AG10803 (cell line): ENCODE measurements at regions not wholly inside any gene's neighbourhood (a gene's known extent, or its start where the extent isn't known, plus 50 kb on each side); places are given as distances from the start of the nearest gene placed in this dataset.
"Not testable (repeated sequence)": the region's sequence is repeated elsewhere in the genome, so short reads cannot be mapped to it uniquely, and the experiment has no call there.

ENCODE experiments used
- DNase-seq: peaks from one replicate; pipeline ENCODE4 v3.0.0; 2010; ENCODE audit warnings: low read depth
- H3K4me3 ChIP-seq: 2 replicates; pipeline ENCODE4 v1.5.1; 2011; ENCODE audit warnings: mild to moderate bottlenecking, low read length, control low read depth
- TF ChIP-seq, protein P1 (sequence below): conservative IDR thresholded peaks from 2 replicates; pipeline ENCODE4 v1.5.1; 2011; ENCODE audit warnings: mild to moderate bottlenecking, low read length, control low read depth, inconsistent platforms

DNA sequence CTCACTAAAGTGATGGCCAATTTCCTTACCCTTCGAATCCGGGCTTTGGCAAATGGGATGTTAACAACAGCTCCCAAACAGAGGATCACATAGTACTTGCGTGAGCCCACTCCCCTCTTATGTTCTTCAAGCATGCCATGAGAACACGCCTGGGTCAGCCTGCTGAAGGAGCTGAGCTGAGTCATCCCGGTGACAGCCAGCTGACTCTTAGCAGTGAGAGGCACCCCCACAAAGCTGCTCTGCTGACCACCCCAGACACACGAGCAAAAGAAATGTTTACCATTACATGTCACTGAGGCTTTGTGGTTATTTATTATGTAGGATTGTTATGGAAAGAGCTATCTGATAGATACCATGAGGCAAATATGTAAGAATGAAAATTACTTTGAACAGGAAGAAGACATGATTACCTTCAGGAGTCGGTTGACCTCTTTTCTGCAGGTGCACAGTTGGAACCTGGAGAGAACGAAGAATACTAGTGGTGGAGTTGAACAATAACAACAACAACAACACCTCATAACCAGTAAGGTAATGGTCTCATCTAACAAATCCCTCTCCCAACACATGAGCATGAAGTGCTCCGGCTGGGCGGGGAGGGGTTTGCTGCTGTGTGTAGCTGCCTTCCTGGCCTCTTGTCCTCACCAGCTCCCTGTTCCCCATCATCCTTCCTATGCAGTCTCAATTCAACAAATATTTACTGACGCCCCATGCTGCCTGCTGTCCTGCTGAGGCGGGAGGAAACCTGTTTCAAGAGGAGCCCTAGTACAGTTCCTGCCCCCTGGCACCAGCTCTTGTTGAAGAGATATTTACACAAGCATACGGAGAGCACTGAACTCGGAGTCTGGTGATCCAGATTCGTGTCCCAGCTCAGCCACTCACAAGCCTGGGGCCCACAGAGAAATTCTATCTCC is 69.4 kb upstream of the LHFPL2 start:
- TF ChIP-seq, protein P1, sequence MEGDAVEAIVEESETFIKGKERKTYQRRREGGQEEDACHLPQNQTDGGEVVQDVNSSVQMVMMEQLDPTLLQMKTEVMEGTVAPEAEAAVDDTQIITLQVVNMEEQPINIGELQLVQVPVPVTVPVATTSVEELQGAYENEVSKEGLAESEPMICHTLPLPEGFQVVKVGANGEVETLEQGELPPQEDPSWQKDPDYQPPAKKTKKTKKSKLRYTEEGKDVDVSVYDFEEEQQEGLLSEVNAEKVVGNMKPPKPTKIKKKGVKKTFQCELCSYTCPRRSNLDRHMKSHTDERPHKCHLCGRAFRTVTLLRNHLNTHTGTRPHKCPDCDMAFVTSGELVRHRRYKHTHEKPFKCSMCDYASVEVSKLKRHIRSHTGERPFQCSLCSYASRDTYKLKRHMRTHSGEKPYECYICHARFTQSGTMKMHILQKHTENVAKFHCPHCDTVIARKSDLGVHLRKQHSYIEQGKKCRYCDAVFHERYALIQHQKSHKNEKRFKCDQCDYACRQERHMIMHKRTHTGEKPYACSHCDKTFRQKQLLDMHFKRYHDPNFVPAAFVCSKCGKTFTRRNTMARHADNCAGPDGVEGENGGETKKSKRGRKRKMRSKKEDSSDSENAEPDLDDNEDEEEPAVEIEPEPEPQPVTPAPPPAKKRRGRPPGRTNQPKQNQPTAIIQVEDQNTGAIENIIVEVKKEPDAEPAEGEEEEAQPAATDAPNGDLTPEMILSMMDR = no peak
- no peak for DNase-seq
- no peak overlapping the region for H3K4me3 ChIP-seq

DNA sequence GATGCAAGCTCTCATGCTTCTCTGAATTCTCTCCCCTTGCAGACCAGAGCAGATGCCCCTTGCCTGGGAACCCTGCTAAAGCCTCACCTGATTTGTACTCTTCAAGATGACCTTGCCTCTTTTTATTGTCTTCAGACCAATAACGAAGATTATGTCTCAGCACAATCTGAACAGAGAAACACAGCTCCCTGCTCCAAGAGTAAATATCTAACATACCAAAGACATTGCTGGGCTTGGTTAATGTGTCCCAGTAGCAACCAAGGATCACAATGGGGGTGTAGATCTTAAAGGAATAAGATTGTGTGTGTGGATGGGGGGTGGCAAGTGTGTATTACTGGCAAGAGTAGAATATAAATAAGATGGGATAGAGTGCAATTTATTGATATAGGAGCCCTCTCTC is 67.6 kb upstream of the LHFPL2 start:
- peak; percentile 76 for DNase-seq
- TF ChIP-seq, protein P1 = no peak
- H3K4me3 ChIP-seq = no peak overlapping the region

DNA sequence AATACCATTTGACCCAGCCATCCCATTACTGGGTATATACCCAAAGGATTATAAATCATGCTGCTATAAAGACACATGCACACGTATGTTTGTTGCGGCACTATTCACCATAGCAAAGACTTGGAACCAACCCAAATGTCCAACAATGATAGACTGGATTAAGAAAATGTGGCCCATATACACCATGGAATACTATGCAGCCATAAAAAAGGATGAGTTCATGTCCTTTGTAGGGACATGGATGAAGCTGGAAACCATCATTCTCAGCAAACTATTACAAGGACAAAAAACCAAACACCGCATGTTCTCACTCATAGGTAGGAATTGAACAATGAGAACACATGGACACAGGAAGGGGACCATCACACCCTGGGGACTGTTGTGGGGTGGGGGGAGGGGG is 66.8 kb upstream of the LHFPL2 start:
- H3K4me3 ChIP-seq, DNase-seq: not testable (repeated sequence)

DNA sequence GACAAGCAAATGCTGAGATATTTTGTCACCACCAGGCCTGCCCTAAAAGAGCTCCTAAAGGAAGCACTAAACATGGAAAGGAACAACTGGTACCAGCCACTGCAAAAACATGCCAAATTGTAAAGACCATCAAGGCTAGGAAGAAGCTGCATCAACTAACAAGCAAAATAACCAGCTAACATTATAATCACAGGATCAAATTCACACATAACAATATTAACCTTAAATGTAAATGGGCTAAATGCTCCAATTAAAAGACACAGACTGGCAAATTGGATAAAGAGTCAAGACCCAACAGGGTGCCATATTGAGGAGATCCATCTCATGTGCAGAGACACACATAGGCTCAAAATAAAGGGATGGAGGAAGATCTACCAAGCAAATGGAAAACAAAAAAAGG is 63.1 kb upstream of the LHFPL2 start:
- not testable (repeated sequence) for DNase-seq, H3K4me3 ChIP-seq

DNA sequence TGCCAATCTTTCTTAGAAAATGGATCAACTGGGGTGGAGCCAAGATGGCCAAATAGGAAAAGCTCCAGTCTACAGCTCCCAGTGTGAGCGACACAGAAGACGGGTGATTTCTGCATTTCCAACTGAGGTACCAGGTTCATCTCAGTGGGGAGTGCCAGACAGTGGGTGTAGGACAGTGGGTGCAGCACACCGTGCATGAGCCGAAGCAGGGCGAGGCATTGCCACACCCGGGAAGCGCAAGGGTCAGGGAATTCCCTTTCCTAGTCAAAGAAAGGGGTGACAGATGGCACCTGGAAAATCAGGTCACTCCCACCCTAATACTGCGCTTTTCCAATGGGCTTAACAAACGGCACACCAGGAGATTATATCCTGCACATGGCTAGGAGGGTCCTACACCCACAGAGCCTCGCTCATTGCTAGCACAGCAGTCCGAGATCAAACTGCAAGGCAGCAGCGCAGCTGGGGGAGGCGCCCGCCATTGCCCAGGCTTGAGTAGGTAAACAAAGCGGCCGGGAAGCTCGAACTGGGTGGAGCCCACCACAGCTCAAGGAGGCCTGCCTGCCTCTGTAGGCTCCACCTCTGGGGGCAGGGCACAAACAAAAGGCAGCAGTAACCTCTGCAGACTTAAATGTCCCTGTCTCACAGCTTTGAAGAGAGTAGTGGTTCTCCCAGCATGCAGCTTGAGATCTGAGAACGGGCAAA is 61.3 kb upstream of the LHFPL2 start:
- not testable (repeated sequence) for H3K4me3 ChIP-seq, DNase-seq

DNA sequence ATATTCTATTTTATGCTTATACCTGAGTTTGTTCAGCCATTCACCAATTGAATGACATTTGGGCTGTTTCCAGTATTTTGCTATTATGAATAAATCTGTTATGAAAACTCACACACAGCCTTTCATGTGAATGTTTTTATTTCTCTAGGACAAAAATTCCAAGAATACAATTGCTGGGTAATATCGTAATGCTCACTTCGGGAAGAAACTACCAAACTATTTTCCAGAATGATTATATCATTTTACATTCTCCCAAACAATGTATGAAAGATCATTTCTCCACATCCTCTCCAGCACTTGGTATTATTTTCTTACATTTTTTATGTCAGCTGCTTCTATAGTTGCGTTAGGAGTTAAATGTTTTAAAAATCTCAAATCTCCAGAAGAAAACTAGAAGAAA is 58.3 kb upstream of the LHFPL2 start:
- no peak overlapping the region for H3K4me3 ChIP-seq
- TF ChIP-seq, protein P1 = no peak
- DNase-seq = peak; percentile 52

DNA sequence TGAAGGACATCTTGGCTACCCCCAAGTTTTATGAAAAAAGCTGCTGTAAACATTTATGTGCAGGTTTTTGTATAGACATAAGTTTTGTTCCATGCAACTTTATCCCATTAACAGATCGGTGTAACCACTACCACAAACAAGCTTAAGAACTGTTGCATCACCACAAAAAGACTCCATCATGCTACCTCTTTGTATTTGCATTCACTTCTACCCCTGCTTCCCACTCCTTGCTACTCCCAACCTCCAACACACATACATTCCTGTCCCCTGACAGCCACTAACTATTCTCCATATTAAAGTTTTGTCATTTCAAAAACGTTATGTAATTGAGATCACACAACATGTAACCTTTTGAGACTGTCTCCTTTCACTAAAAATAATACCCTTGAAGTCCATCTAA is 57.8 kb upstream of the LHFPL2 start:
- TF ChIP-seq, protein P1 = no peak

DNA sequence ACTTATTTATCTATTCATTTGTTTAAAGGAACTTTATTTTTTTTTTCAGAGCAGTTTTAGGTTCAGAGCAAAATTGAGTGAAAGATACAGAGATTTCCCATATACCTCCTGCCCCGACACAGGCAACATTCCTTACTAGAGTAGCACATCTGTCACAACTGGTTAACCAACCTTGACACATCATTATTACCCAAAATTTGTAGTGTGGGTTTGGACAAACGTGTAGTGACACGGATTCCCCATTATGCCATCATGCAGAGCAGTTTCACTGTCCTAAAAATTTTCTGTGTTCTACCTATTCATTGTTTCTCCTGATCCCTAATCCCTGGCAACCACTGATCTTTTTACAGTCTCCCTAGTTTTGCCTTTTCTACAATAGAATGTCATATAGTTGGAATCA is 57.3 kb upstream of the LHFPL2 start:
- TF ChIP-seq, protein P1 = no peak
- H3K4me3 ChIP-seq = no peak overlapping the region
- DNase-seq = no peak

More for the DNA sequence above, 57.8 kb upstream of the LHFPL2 start:
- H3K4me3 ChIP-seq = no peak overlapping the region
- DNase-seq = peak; percentile 32
